ENCODE measurements at regions not wholly inside any gene's neighbourhood (a gene's known extent, or its start where the extent isn't known, plus 50 kb on each side); places are given as distances from the start of the nearest gene placed in this dataset.
"Not testable (repeated sequence)": the region's sequence is repeated elsewhere in the genome, so short reads cannot be mapped to it uniquely, and the experiment has no call there.

- no peak for DNase-seq
Observed at GRCh38 chr12:7591531-7591930, 74.2 kb downstream of the APOBEC1 start.

- not testable (repeated sequence) for DNase-seq
Observed at GRCh38 chr12:7590085-7590484, 75.6 kb downstream of the APOBEC1 start.

- peak in 1 of 2 donors; percentile 7 for DNase-seq
Observed at GRCh38 chr12:7588742-7589329, 76.9 kb downstream of the APOBEC1 start.

- not testable (repeated sequence) for DNase-seq
Observed at GRCh38 chr12:7584137-7584536, 80.6 kb upstream of the CD163 start.

- no peak for DNase-seq
Observed at GRCh38 chr12:7583471-7583870, 79.9 kb upstream of the CD163 start.

- no peak for DNase-seq
Observed at GRCh38 chr12:7582796-7583195, 79.2 kb upstream of the CD163 start.

- no peak for DNase-seq
Observed at GRCh38 chr12:7581625-7582024, 78.0 kb upstream of the CD163 start.

GRCh38 chr12:7581046-7581445 is 77.5 kb upstream of the CD163 start:
- DNase-seq = no peak

- DNase-seq = no peak
Observed at GRCh38 chr12:7571257-7571656, 67.7 kb upstream of the CD163 start.

GRCh38 chr12:7557227-7557626 is 53.6 kb upstream of the CD163 start:
- DNase-seq = no peak

- peak in 1 of 2 donors; percentile 13 for DNase-seq
Observed at GRCh38 chr12:7555752-7556151, 52.2 kb upstream of the CD163 start.

- not testable (repeated sequence) for DNase-seq
Observed at GRCh38 chr12:7554831-7555230, 51.3 kb upstream of the CD163 start.
